NCI-H446 treated with DMSO at 0.1 percent for 48 hours (cell line): ENCODE measurements at regions not wholly inside any gene's neighbourhood (a gene's known extent, or its start where the extent isn't known, plus 50 kb on each side); places are given as distances from the start of the nearest gene placed in this dataset.

Experiments used
- DNase-seq: peaks from one replicate; lab custom pipeline; 2025; lab: John Stamatoyannopoulos, UW

DNA sequence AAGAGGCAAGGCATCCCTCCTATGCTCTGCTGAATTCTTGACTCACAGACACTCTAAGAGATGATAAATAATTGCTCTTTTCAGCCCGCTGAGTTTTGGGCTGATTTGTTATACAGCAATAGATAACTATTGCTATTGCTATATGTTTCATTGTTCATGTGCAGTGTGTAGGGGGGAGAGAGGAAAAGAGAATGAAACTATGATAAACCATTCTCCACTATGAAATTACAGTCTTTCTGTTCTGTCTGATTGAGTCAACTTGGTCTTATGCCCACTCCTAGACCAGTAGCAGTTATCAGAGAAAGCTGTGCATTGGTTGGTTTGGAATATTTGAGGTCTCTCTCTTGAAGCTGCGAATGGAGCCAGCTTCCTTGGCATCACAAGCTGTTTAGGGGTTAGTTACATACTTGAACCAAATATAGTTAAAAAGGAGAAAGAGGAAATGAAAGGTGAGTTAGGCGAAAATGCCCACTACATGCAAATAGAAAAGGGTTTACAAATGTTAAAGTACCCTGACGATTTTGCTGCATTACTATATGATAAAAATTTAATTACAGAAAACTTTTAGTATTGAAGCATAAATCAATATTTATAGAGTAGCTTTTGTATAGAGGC lies 136.3 kb upstream of the ACTBL2 start:
- DNase-seq, result no peak

- no peak for DNase-seq
Measured at GRCh38 chr5:57613741-57614140, 131.1 kb upstream of the ACTBL2 start.

GRCh38 chr5:57611177-57611576 lies 128.6 kb upstream of the ACTBL2 start:
- DNase-seq, result no peak

GRCh38 chr5:57608542-57608941 lies 125.9 kb upstream of the ACTBL2 start:
- DNase-seq, result no peak

GRCh38 chr5:57601996-57602395 lies 119.4 kb upstream of the ACTBL2 start:
- no peak for DNase-seq

GRCh38 chr5:57600321-57600720 lies 117.7 kb upstream of the ACTBL2 start:
- DNase-seq, result no peak

GRCh38 chr5:57598756-57599155 lies 116.1 kb upstream of the ACTBL2 start:
- DNase-seq, result no peak

- DNase-seq, result no peak
Measured at GRCh38 chr5:57598097-57598496, 115.5 kb upstream of the ACTBL2 start.

- no peak for DNase-seq
Measured at GRCh38 chr5:57595523-57595991, 112.9 kb upstream of the ACTBL2 start.

DNA sequence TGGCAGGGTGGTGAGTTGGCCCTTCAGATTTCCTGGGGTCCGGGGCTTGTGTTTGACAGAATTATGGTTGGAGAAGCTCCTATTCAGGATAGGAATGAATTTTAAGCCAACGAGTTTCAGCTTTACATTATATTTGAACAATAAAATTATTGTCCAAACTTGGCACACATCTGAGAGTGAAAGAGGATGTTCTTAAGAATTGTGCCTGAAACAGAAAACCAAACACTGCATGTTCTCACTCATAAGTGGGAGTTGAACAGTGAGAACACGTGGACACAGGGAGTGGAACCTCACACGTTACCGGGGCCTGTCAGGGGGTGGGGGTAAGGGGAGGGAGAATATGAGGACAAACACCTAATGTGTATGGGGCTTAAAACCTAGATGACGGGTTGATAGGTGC lies 111.8 kb upstream of the ACTBL2 start:
- DNase-seq, result no peak

- no peak for DNase-seq
Measured at GRCh38 chr5:57592236-57592635, 109.6 kb upstream of the ACTBL2 start.

DNA sequence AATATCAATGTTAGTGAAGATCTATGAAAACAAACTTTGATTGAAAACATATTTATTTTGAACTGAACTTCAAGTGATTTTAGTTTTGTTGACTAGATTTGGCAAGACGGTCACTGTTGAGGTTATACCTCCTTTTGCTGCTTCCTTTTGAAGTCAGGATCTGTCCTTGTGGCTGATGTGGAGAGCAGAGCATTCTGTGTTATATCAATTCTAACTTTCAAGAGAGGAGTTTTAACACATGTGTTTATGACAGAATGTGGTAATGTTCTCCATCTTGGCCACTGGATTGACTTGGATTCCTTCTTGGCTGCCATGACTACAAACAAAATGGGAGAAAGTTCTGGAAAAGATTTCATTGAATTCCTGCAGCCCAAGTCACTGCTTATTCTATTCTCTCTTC lies 104.0 kb upstream of the ACTBL2 start:
- DNase-seq, result no peak

DNA sequence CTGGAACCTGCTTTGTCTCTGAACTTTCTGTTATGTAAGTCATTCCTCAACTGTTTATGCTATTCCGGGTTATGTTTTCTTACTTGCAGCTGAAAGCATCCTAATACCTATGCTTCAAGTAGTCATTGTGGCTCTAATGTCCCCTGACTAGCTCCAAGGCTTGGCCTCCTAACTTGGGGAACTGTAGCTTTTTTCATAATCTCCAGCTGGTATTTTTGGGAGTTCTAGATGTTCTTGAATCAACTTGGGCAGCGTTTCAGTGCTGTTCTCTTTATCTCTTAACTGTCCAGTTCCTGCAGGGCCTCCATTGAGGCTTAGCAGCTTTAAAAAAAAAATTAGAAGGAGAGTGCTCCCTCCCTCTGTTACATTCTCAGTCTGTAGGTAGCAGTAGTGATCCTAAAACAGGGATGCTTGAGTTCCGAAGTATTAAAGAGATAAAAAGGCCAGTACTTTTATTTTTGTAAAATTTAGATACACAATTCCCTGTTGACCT lies 100.0 kb upstream of the ACTBL2 start:
- DNase-seq, result no peak

GRCh38 chr5:57581772-57582171 lies 99.2 kb upstream of the ACTBL2 start:
- DNase-seq, result no peak

- DNase-seq, result no peak
Measured at GRCh38 chr5:57581222-57581621, 98.6 kb upstream of the ACTBL2 start.

DNA sequence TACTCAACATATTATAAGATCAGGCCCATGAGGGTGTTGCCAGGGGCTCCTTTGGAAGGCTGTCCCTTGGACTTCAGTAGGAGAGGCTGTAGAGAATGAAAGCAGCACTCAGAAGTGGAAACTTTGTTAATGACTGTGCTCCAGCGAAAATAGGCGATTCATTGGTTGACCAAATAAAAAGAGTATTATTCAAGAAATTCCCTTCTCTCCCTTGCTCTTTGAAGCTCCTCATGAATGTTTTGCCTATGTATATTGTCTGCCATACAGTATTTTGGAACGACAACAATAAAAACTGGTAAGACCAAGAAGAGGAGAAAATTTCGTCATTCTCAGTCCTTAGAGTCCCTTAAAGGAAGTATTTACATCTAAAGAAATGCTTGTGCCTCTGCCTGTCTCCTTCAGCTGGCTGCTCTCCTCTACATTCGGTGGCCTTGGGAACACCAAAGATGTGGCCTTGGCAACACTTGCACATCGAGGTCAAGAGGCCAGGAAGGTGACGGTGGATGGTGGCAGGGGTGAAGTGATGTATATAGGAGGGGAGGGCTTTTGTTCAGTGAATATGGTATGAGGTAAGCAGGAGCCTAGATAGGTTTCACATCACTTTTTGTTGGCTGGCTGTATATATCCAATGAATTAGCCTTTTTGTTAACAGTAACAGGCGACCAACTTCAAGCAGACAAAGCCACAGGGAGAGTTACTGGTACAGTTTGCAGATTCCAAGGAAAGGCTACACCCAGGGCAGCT lies 95.0 kb upstream of the ACTBL2 start:
- DNase-seq, result no peak

DNA sequence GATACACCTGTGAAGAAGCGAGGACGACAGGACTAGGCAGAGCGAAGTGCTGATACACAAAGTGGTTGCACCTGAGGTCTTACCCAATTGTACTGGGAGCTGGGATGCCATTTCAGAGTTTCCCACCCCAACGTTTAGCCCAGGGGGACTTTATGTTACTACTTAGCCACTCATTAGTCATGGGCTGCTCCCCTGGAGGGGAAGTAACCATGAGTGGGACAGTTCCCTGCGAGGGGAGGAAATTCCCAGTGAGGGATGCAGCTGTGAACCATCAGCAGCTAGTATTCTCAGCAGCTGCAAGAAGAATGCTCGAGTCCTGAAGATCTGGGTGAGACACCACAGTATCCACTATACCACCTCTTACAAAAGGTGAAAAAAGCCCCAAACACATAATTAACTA lies 93.7 kb upstream of the ACTBL2 start:
- no peak for DNase-seq

GRCh38 chr5:57575839-57576238 lies 93.2 kb upstream of the ACTBL2 start:
- no peak for DNase-seq

- DNase-seq, result no peak
Measured at GRCh38 chr5:57572461-57572860, 89.8 kb upstream of the ACTBL2 start.

DNA sequence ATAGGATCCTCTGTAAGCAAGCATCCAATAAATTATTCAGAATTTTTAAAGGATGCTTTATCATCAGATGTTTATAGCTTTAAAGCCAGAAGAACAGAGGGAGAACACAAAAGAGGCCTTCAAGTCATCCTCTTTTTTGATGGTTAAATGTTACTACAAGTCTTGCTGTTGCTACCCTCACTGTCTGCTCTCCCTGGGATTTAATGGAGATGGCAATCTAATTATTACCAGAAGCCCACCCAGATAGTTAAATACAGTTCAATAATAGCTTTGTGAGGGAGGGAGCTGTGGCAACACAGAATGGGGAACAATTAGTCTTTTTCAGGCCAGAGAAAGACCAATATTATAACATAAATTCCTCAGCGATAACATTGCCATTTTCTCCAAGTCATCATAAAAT lies 87.0 kb upstream of the ACTBL2 start:
- no peak for DNase-seq

GRCh38 chr5:57568136-57568535 lies 85.5 kb upstream of the ACTBL2 start:
- no peak for DNase-seq

GRCh38 chr5:57566914-57567313 lies 84.3 kb upstream of the ACTBL2 start:
- no peak for DNase-seq

GRCh38 chr5:57561231-57561842 lies 78.7 kb upstream of the ACTBL2 start:
- DNase-seq, result no peak
